ENCODE measurements at regions not wholly inside any gene's neighbourhood (a gene's known extent, or its start where the extent isn't known, plus 50 kb on each side); places are given as distances from the start of the nearest gene placed in this dataset.

- TF ChIP-seq CTCF (IDR thresholded peaks at IDR 0.05), result no peak
- no peak for TF ChIP-seq POLR2A (IDR thresholded peaks at IDR 0.05)
Observed at GRCh38 chr10:107341281-107341680, 176.8 kb upstream of the SORCS1 start.

Measured in testis (tissue), 2 donors.